ENCODE measurements at regions not wholly inside any gene's neighbourhood (a gene's known extent, or its start where the extent isn't known, plus 50 kb on each side); places are given as distances from the start of the nearest gene placed in this dataset.
"Not testable (repeated sequence)": the region's sequence is repeated elsewhere in the genome, so short reads cannot be mapped to it uniquely, and the experiment has no call there.

- Histone ChIP-seq H3K36me3 (no peaks in the 10 kb centered on the region), H3K4me1 (no peaks in the 10 kb centered on the region), H3K27me3 (ENCODE audit: low read depth) (no peaks in the 10 kb centered on the region), H3K27ac (no peak overlapping the region), H3K9me3 (no peaks in the 10 kb centered on the region), H3K4me3 (no peak overlapping the region)
- intact Hi-C loops (cut with DNase I), result no loop called here
- ATAC-seq (no peak), DNase-seq (no peak)
- TF ChIP-seq CTCF (IDR thresholded peaks at IDR 0.05), result no peak
These were observed 61.4 kb downstream of the DDX53 start for GRCh38 chrX:23061116-23061515.

- intact Hi-C loops (cut with DNase I), result no loop called here
- no peaks in the 10 kb centered on the region for H3K4me1 ChIP-seq
- H3K27me3 ChIP-seq (ENCODE audit: low read depth), result no peaks in the 10 kb centered on the region
- ATAC-seq, result no peak
- no peak overlapping the region for H3K27ac ChIP-seq
- H3K4me3 ChIP-seq, result no peak overlapping the region
- DNase-seq, result no peak
- no peaks in the 10 kb centered on the region for H3K9me3 ChIP-seq
- TF ChIP-seq CTCF (IDR thresholded peaks at IDR 0.05), result no peak
- no peaks in the 10 kb centered on the region for H3K36me3 ChIP-seq
These were observed 62.6 kb downstream of the DDX53 start for GRCh38 chrX:23062359-23062758.

- no peak for TF ChIP-seq CTCF (IDR thresholded peaks at IDR 0.05)
- Histone ChIP-seq H3K9me3 (no peaks in the 10 kb centered on the region), H3K4me1 (no peaks in the 10 kb centered on the region), H3K27me3 (ENCODE audit: low read depth) (no peaks in the 10 kb centered on the region), H3K27ac (no peak overlapping the region), H3K4me3 (no peak overlapping the region), H3K36me3 (no peaks in the 10 kb centered on the region)
- DNase-seq (no peak), ATAC-seq (no peak)
- intact Hi-C loops (cut with DNase I), result no loop called here
These were observed 67.0 kb downstream of the DDX53 start for GRCh38 chrX:23066588-23067281.

GRCh38 chrX:23075461-23075860 lies 75.7 kb downstream of the DDX53 start:
- H3K27me3 ChIP-seq (ENCODE audit: low read depth); H3K4me3 ChIP-seq; DNase-seq; ATAC-seq; H3K4me1 ChIP-seq; intact Hi-C loops (cut with DNase I); H3K27ac ChIP-seq; H3K36me3 ChIP-seq; H3K9me3 ChIP-seq: not testable (repeated sequence)

- H3K27me3 ChIP-seq (ENCODE audit: low read depth), result no peaks in the 10 kb centered on the region
- TF ChIP-seq CTCF (IDR thresholded peaks at IDR 0.05), result no peak
- no peak for DNase-seq
- intact Hi-C loops (cut with DNase I), result no loop called here
- H3K4me1 ChIP-seq, result no peaks in the 10 kb centered on the region
- H3K9me3 ChIP-seq, result no peaks in the 10 kb centered on the region
- H3K4me3 ChIP-seq, result no peak overlapping the region
- H3K27ac ChIP-seq, result no peak overlapping the region
- ATAC-seq, result no peak
- H3K36me3 ChIP-seq, result no peaks in the 10 kb centered on the region
These were observed 79.6 kb downstream of the DDX53 start for GRCh38 chrX:23079347-23079746.

- ATAC-seq (no peak), DNase-seq (no peak)
- Histone ChIP-seq H3K36me3 (no peaks in the 10 kb centered on the region), H3K9me3 (no peaks in the 10 kb centered on the region), H3K27me3 (ENCODE audit: low read depth) (no peaks in the 10 kb centered on the region), H3K4me1 (no peaks in the 10 kb centered on the region), H3K27ac (no peak overlapping the region), H3K4me3 (no peak overlapping the region)
- TF ChIP-seq CTCF (IDR thresholded peaks at IDR 0.05), result no peak
- intact Hi-C loops (cut with DNase I), result no loop called here
These were observed 101.1 kb downstream of the DDX53 start for GRCh38 chrX:23100826-23101225.
